Liver (tissue), 3 donors: ENCODE measurements at regions not wholly inside any gene's neighbourhood (a gene's known extent, or its start where the extent isn't known, plus 50 kb on each side); places are given as distances from the start of the nearest gene placed in this dataset.

Experiments
- CTCF ChIP-seq: fragments of 150-350 bp; IDR thresholded peaks from 2 replicates; pipeline ENCODE4 v1.5.1; 2017; ENCODE audit warnings: improper control_type of control experiment, low read depth, low read length; ENCODE audit not compliant: missing input control
- NR2F2 ChIP-seq: IDR thresholded peaks from 2 replicates; pipeline ENCODE4 v1.6.1; 2016; ENCODE audit warnings: antibody characterized with exemption
- RAD21 ChIP-seq, 2 donors: IDR thresholded peaks; 2 replicates each; pipeline ENCODE4 v1.6.1; 2016; ENCODE audit warnings: antibody characterized with exemption in 2 of 2, mild to moderate bottlenecking in 2 of 2
- REST ChIP-seq: IDR thresholded peaks from 2 replicates; pipeline ENCODE4 v1.6.1; 2016; ENCODE audit warnings: antibody characterized with exemption, mild to moderate bottlenecking
- RXRA ChIP-seq, 2 donors: IDR thresholded peaks; 2 replicates each; pipeline ENCODE4 v1.6.1; 2017 to 2018; ENCODE audit warnings: antibody characterized with exemption in 2 of 2, mild to moderate bottlenecking in 1 of 2
- SP1 ChIP-seq: IDR thresholded peaks from 2 replicates; pipeline ENCODE4 v1.6.1; 2018; ENCODE audit warnings: antibody characterized with exemption, mild to moderate bottlenecking
- TAF1 ChIP-seq: conservative IDR thresholded peaks from 2 replicates; pipeline ENCODE4 v1.6.1; 2016; ENCODE audit warnings: antibody characterized with exemption, mild to moderate bottlenecking
- donor health status: healthy.
- donor health status: healthy.

DNA sequence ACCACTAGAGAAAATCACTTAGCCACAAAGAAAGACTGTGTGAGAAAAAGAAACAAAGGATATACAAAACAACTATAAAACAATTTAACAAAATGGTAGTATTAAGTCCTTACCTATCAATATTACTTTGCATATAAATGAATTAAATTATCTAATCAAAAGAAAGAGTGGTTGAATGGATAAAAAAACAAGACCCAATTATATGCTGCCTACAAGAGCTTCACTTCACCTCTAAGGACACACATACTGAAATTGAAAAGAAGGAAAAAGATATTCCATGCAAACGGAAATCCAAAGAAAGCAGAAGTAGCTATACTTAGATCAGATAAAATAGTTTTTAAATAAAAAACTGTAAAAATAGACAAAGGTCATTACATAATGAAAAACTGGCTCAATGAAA, 134.9 kb upstream of the CCDC196 start:
- TF ChIP-seq NR2F2 (no peak), SP1 (no peak), RAD21 (IDR thresholded peaks at IDR 0.05) (no peak), CTCF (no peak), REST (no peak), TAF1 (no peak), RXRA (IDR thresholded peaks at IDR 0.05) (no peak)
